ENCODE measurements at regions not wholly inside any gene's neighbourhood (a gene's known extent, or its start where the extent isn't known, plus 50 kb on each side); places are given as distances from the start of the nearest gene placed in this dataset.

- H3K4me3 Mint-ChIP-seq = no peak overlapping the region
- H4K20me1 ChIP-seq (replicated peaks; ENCODE audit: insufficient read depth) = no peaks in the 10 kb centered on the region
- no peak overlapping the region for H3K4me2 ChIP-seq
- H3K27ac ChIP-seq (ENCODE audit: low read depth) = no peak overlapping the region
- H2AFZ ChIP-seq = no peak overlapping the region
- DNase-seq (ENCODE audit: low spot score) = no peak
- H3K79me2 ChIP-seq (replicated peaks; ENCODE audit: insufficient read depth) = no peaks in the 10 kb centered on the region
- H3K9me3 Mint-ChIP-seq = no peaks in the 10 kb centered on the region
- no peaks in the 10 kb centered on the region for H3K36me3 Mint-ChIP-seq (ENCODE audit: low read depth)
- no peak for ATAC-seq
- no peaks in the 10 kb centered on the region for H3F3A ChIP-seq (replicated peaks; ENCODE audit: low read depth)
- no peaks in the 10 kb centered on the region for H3K36me3 ChIP-seq (ENCODE audit: insufficient read depth)
- H3K27ac Mint-ChIP-seq = no peak overlapping the region
- no peaks in the 10 kb centered on the region for H3K9me2 ChIP-seq (ENCODE audit: insufficient read depth)
- no peak overlapping the region for H3K4me3 ChIP-seq
- peaks cover 24% of the 10 kb centered on the region for H3K4me1 Mint-ChIP-seq
- TF ChIP-seq, protein P1, sequence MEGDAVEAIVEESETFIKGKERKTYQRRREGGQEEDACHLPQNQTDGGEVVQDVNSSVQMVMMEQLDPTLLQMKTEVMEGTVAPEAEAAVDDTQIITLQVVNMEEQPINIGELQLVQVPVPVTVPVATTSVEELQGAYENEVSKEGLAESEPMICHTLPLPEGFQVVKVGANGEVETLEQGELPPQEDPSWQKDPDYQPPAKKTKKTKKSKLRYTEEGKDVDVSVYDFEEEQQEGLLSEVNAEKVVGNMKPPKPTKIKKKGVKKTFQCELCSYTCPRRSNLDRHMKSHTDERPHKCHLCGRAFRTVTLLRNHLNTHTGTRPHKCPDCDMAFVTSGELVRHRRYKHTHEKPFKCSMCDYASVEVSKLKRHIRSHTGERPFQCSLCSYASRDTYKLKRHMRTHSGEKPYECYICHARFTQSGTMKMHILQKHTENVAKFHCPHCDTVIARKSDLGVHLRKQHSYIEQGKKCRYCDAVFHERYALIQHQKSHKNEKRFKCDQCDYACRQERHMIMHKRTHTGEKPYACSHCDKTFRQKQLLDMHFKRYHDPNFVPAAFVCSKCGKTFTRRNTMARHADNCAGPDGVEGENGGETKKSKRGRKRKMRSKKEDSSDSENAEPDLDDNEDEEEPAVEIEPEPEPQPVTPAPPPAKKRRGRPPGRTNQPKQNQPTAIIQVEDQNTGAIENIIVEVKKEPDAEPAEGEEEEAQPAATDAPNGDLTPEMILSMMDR (conservative IDR thresholded peaks at IDR 0.05; ENCODE audit: low read depth in 2 of 2) = no peak
- TF ChIP-seq, protein P2, sequence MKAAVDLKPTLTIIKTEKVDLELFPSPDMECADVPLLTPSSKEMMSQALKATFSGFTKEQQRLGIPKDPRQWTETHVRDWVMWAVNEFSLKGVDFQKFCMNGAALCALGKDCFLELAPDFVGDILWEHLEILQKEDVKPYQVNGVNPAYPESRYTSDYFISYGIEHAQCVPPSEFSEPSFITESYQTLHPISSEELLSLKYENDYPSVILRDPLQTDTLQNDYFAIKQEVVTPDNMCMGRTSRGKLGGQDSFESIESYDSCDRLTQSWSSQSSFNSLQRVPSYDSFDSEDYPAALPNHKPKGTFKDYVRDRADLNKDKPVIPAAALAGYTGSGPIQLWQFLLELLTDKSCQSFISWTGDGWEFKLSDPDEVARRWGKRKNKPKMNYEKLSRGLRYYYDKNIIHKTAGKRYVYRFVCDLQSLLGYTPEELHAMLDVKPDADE (IDR thresholded peaks at IDR 0.05) = no peak
- TF ChIP-seq STAT1 (IDR thresholded peaks at IDR 0.05; ENCODE audit: unreplicated experiment) (no peak), EZH2phosphoT487 (IDR thresholded peaks at IDR 0.05; ENCODE audit: unreplicated experiment) (no peak), EZH2 (IDR thresholded peaks at IDR 0.05; ENCODE audit: low read depth, unreplicated experiment) (no peak), ZNF114 (CRISPR knock-in tag; IDR thresholded peaks at IDR 0.05) (no peak), REST (IDR thresholded peaks at IDR 0.05; ENCODE audit: unreplicated experiment) (no peak), NANOG (IDR thresholded peaks at IDR 0.05; ENCODE audit: borderline replicate concordance) (no peak), ZNF462 (CRISPR knock-in tag; IDR thresholded peaks at IDR 0.05) (no peak), CREB1 (CRISPR knock-in tag; IDR thresholded peaks at IDR 0.05; ENCODE audit: low read depth) (no peak)
- H3K27me3 Mint-ChIP-seq (ENCODE audit: insufficient read depth, low read depth, poor library complexity) = peaks cover 2% of the 10 kb centered on the region
- peaks cover 14% of the 10 kb centered on the region for H3K4me1 ChIP-seq (ENCODE audit: insufficient read depth)
- H3K27me3 ChIP-seq (ENCODE audit: insufficient read depth) = no peaks in the 10 kb centered on the region
Measured at GRCh38 chr2:104290566-104290891, 563.4 kb upstream of the POU3F3 start.
